ENCODE measurements at regions not wholly inside any gene's neighbourhood (a gene's known extent, or its start where the extent isn't known, plus 50 kb on each side); places are given as distances from the start of the nearest gene placed in this dataset.

DNA sequence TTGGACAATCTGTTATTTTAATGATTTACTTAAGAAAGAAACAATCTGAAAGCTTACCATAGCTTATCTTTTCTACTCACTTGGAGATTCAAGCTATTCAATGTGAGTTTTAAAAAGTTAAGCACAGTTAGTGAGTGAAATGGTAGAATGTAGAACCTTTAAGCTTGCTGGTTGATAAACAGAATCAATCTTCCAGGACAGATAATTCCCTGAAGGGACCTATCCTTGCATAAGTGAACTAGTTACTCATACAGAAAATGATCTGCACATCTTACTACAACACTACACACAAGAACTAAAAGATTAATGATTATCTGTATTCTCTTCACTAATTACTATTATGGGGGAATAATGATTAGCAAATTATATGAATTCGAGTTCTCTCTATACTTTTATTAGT is 165.6 kb downstream of the PALM2AKAP2 start:
- TF ChIP-seq EP300 (IDR thresholded peaks at IDR 0.05), result no peak
- TF ChIP-seq, protein P1, sequence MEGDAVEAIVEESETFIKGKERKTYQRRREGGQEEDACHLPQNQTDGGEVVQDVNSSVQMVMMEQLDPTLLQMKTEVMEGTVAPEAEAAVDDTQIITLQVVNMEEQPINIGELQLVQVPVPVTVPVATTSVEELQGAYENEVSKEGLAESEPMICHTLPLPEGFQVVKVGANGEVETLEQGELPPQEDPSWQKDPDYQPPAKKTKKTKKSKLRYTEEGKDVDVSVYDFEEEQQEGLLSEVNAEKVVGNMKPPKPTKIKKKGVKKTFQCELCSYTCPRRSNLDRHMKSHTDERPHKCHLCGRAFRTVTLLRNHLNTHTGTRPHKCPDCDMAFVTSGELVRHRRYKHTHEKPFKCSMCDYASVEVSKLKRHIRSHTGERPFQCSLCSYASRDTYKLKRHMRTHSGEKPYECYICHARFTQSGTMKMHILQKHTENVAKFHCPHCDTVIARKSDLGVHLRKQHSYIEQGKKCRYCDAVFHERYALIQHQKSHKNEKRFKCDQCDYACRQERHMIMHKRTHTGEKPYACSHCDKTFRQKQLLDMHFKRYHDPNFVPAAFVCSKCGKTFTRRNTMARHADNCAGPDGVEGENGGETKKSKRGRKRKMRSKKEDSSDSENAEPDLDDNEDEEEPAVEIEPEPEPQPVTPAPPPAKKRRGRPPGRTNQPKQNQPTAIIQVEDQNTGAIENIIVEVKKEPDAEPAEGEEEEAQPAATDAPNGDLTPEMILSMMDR (IDR thresholded peaks at IDR 0.05), result no peak
- no peak for TF ChIP-seq POLR2AphosphoS5 (IDR thresholded peaks at IDR 0.05)
- H3K27me3 ChIP-seq, result no peaks in the 10 kb centered on the region
- H3K36me3 ChIP-seq, result no peaks in the 10 kb centered on the region
- no peak overlapping the region for H3K4me3 ChIP-seq
- 93% methylated on average over 1 of the region's 1 CpG for WGBS
- no peak overlapping the region for H3K27ac ChIP-seq
- H3K4me1 ChIP-seq, result no peaks in the 10 kb centered on the region
- no peak for DNase-seq (ENCODE audit: low spot score in 2 of 2)
- H3K9me3 ChIP-seq, result no peaks in the 10 kb centered on the region

DNA sequence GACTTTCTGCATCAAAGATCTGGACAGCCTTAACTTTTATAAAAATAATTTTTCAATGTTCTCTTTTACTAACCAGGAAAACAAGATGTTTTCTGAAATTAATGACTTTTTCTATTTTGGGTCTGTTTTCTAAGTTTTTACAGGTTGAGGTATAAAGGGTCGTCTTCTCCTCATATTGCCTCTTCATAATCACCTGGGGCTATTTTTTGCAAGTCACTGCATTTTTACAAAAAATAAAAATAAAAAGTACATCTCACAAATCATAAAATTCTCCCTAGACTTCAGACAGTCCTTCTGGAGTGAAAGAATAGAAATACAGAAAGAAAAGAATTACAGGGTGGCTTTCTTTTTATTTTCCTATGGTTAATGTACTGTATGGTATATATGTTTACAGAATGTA is 168.5 kb downstream of the PALM2AKAP2 start:
- DNase-seq (ENCODE audit: low spot score in 2 of 2), result no peak
- Histone ChIP-seq H3K27me3 (no peaks in the 10 kb centered on the region), H3K4me1 (no peaks in the 10 kb centered on the region), H3K9me3 (no peaks in the 10 kb centered on the region), H3K4me3 (no peak overlapping the region), H3K27ac (no peak overlapping the region), H3K36me3 (no peaks in the 10 kb centered on the region)
- WGBS, result 72% methylated on average over 1 of the region's 1 CpG
- TF ChIP-seq EP300 (IDR thresholded peaks at IDR 0.05), result no peak

DNA sequence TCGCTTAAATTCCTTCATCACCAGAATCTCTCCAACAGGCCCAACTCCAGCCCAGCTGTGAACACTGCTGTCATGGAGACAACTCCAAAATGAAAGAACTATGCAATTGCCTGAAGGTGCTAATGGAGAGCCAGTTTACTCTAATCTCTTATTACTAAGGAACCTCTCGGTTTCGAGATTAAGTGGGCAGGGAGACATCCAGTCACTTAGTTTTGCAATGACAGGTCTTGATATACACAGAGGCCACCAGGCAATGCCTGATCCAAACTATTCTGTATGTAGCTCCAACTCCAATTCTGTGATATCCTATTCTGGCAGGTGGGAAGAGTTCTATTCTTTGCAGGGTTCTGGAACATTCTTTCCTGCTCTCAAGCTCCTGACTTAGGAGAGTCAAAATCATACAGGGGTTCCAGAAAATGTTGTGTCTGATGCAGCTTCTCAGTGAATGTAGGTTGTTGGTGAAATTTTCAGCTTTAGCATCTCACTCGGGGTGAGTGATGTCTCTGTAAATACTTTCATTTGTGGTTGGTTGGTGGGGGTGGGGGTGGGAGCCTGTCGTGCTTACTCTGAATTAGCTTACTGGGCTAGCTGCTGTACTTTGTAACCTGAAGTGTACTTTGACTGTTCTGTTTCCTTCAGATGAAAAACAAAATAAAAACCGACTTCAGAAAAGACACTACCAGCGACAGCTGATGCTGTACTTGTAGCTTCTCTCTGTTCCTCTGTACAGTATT is 170.9 kb downstream of the PALM2AKAP2 start:
- TF ChIP-seq POLR2AphosphoS5 (IDR thresholded peaks at IDR 0.05) (no peak), POLR2A (IDR thresholded peaks at IDR 0.05) (no peak), EP300 (IDR thresholded peaks at IDR 0.05) (no peak)
- TF ChIP-seq, protein P1 (IDR thresholded peaks at IDR 0.05), result no peak
- DNase-seq (ENCODE audit: low spot score in 2 of 2), result no peak
- no peak overlapping the region for H3K27ac ChIP-seq
- no peaks in the 10 kb centered on the region for H3K36me3 ChIP-seq
- 83% methylated on average over 7 of the region's 7 CpGs for WGBS
- no peak overlapping the region for H3K4me3 ChIP-seq
- H3K9me3 ChIP-seq, result no peaks in the 10 kb centered on the region
- H3K27me3 ChIP-seq, result no peaks in the 10 kb centered on the region
- H3K4me1 ChIP-seq, result no peaks in the 10 kb centered on the region

DNA sequence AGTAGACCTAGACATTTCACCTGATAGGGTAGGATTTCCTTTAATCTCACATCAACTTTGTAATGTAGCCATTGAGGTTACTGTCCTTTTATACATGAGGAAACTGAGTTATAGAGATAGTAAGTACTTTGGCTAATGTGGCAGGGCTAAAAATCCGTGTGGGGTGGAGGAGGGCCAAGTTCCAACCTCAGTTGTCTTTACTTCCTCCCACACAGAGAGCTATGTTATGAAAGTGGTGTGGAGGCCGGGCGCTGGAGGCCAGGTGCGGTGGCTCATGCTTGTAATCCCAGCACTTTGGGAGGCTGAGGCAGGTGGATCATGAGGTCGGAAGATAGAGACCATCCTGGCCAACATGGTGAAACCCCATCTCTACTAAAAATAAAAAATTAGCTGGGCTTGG is 173.3 kb downstream of the PALM2AKAP2 start:
- Histone ChIP-seq H3K4me3 (no peak overlapping the region), H3K27me3 (no peaks in the 10 kb centered on the region), H3K9me3 (no peaks in the 10 kb centered on the region), H3K36me3 (no peaks in the 10 kb centered on the region), H3K4me1 (no peaks in the 10 kb centered on the region), H3K27ac (no peak overlapping the region)
- 86% methylated on average over 5 of the region's 5 CpGs for WGBS
- DNase-seq (ENCODE audit: low spot score in 2 of 2), result no peak
- TF ChIP-seq EP300 (IDR thresholded peaks at IDR 0.05), result no peak
- TF ChIP-seq, protein P1 (IDR thresholded peaks at IDR 0.05), result no peak

DNA sequence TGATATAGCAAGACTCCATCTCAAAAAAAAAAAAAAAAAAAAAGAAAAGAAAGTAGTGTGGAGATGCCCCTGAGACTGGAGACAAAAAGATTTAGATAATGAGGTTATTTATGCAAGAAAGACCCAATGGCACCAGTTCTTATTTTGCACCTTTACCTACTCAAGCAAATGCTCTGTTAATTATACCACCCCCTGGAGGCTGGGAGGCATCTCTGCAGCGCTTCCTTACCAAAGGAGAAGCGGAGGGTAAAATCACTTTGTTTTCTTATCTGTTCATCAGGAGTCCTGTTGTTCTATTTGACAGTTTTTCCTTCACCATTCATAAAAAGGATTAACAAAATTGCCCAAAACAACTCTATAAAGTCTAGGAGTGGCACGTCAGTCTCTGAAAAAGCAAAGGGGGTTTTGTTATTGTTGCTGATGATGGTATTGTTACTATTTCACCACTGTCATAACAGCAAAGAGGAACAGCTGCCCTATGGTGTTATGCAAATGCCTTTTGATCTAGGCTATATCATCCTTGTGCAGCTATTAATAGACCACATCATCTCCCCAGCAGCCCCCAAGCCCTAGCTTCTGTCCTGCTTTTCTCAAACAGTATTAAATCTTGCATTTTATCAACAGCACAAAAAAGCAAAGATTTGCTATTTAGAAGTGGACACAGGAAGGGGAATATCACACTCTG is 174.0 kb downstream of the PALM2AKAP2 start:
- DNase-seq (ENCODE audit: low spot score in 2 of 2), result no peak
- H3K27ac ChIP-seq, result no peak overlapping the region
- WGBS, result 97% methylated on average over 3 of the region's 3 CpGs
- no peaks in the 10 kb centered on the region for H3K9me3 ChIP-seq
- H3K36me3 ChIP-seq, result no peaks in the 10 kb centered on the region
- H3K4me3 ChIP-seq, result no peak overlapping the region
- TF ChIP-seq POLR2A (IDR thresholded peaks at IDR 0.05), result no peak
- no peak for TF ChIP-seq POLR2AphosphoS5 (IDR thresholded peaks at IDR 0.05)
- TF ChIP-seq, protein P1 (IDR thresholded peaks at IDR 0.05), result no peak
- no peak for TF ChIP-seq EP300 (IDR thresholded peaks at IDR 0.05)
- no peaks in the 10 kb centered on the region for H3K4me1 ChIP-seq
- no peaks in the 10 kb centered on the region for H3K27me3 ChIP-seq
